H9 (cell line): ENCODE measurements at regions not wholly inside any gene's neighbourhood (a gene's known extent, or its start where the extent isn't known, plus 50 kb on each side); places are given as distances from the start of the nearest gene placed in this dataset.

ENCODE experiments used
- DNase-seq: peaks from one replicate; pipeline ENCODE4 v3.0.0-alpha.2; 2017
- H2AFZ ChIP-seq: one replicate; pipeline ENCODE4 v1.6.1; 2013; ENCODE audit warnings: mild to moderate bottlenecking, low read length, control low read depth, moderate library complexity
- H2AK5ac ChIP-seq: 2 replicates; pipeline ENCODE4 v1.6.1; 2013; ENCODE audit warnings: low read length, control low read depth, mixed read lengths; ENCODE audit not compliant: insufficient read length
- H2BK120ac ChIP-seq: one replicate; pipeline ENCODE4 v1.6.1; 2013; ENCODE audit warnings: low read depth, mild to moderate bottlenecking, low read length, control low read depth, inconsistent platforms; ENCODE audit not compliant: poor library complexity, severe bottlenecking
- H2BK12ac ChIP-seq: 2 replicates; pipeline ENCODE4 v1.6.1; 2013; ENCODE audit warnings: low read length, control low read depth, mixed read lengths, low read depth; ENCODE audit not compliant: insufficient read length
- H2BK15ac ChIP-seq: 2 replicates; pipeline ENCODE4 v1.6.1; 2013; ENCODE audit warnings: low read depth, low read length, control low read depth
- H2BK20ac ChIP-seq: one replicate; pipeline ENCODE4 v1.6.1; 2013; ENCODE audit warnings: low read depth, mild to moderate bottlenecking, low read length, control low read depth, inconsistent platforms; ENCODE audit not compliant: poor library complexity, severe bottlenecking
- H2BK5ac ChIP-seq: 2 replicates; pipeline ENCODE4 v1.6.1; 2013; ENCODE audit warnings: low read length, control low read depth, mixed read lengths; ENCODE audit not compliant: insufficient read length
- H3K14ac ChIP-seq: 2 replicates; pipeline ENCODE4 v1.6.1; 2013; ENCODE audit warnings: low read length, control low read depth; ENCODE audit not compliant: insufficient read depth
- H3K18ac ChIP-seq: 2 replicates; pipeline ENCODE4 v1.6.1; 2013; ENCODE audit warnings: low read depth, mild to moderate bottlenecking, mixed read lengths, low read length, control low read depth; ENCODE audit not compliant: insufficient read length
- H3K23ac ChIP-seq: 2 replicates; pipeline ENCODE4 v1.6.1; 2013; ENCODE audit warnings: low read length, control low read depth, mixed read lengths, low read depth; ENCODE audit not compliant: insufficient read length
- H3K23me2 ChIP-seq: 2 replicates; pipeline ENCODE4 v1.6.1; 2013; ENCODE audit warnings: low read depth, mild to moderate bottlenecking, mixed read lengths, low read length, control low read depth; ENCODE audit not compliant: insufficient read length, poor library complexity, severe bottlenecking
- H3K27ac ChIP-seq: 2 replicates; pipeline ENCODE4 v1.5.1; 2013; ENCODE audit warnings: low read length, control low read depth, mixed read lengths, low read depth; ENCODE audit not compliant: insufficient read length
- H3K27me3 ChIP-seq: 2 replicates; pipeline ENCODE4 v1.6.1; 2013; ENCODE audit warnings: low read length, control low read depth, inconsistent platforms; ENCODE audit not compliant: insufficient read depth
- H3K4ac ChIP-seq: 2 replicates; pipeline ENCODE4 v1.6.1; 2013; ENCODE audit warnings: low read depth, mild to moderate bottlenecking, control low read depth, inconsistent platforms, low read length, moderate library complexity
- H3K4me1 ChIP-seq: 2 replicates; pipeline ENCODE4 v1.6.1; 2013; ENCODE audit warnings: low read length, control low read depth, inconsistent platforms; ENCODE audit not compliant: insufficient read depth
- H3K4me2 ChIP-seq: 2 replicates; pipeline ENCODE4 v1.6.1; 2013; ENCODE audit warnings: low read length, control low read depth, mixed read lengths; ENCODE audit not compliant: insufficient read length, insufficient read depth
- H3K56ac ChIP-seq: 2 replicates; pipeline ENCODE4 v1.6.1; 2013; ENCODE audit warnings: low read depth, mild to moderate bottlenecking, mixed read lengths, low read length, control low read depth; ENCODE audit not compliant: insufficient read length
- H3K79me1 ChIP-seq: 2 replicates; pipeline ENCODE4 v1.6.1; 2013; ENCODE audit warnings: low read depth, mild to moderate bottlenecking, moderate library complexity, low read length, control low read depth, inconsistent platforms; ENCODE audit not compliant: insufficient read depth, poor library complexity, severe bottlenecking
- H3K79me2 ChIP-seq: 2 replicates; pipeline ENCODE4 v1.6.1; 2013; ENCODE audit warnings: low read length, control low read depth, inconsistent platforms; ENCODE audit not compliant: insufficient read depth
- H3K9ac ChIP-seq: 2 replicates; pipeline ENCODE4 v1.6.1; 2013; ENCODE audit warnings: low read length, control low read depth, mixed read lengths; ENCODE audit not compliant: insufficient read length; ENCODE audit errors: extremely low read depth
- H3K9me3 ChIP-seq: one replicate; pipeline ENCODE4 v1.6.1; 2013; ENCODE audit warnings: low read depth, low read length, inconsistent platforms; ENCODE audit not compliant: control insufficient read depth
- H3T11ph ChIP-seq: one replicate; pipeline ENCODE4 v1.6.1; 2013; ENCODE audit warnings: mild to moderate bottlenecking, low read length, control low read depth, inconsistent platforms
- H4K20me1 ChIP-seq: one replicate; pipeline ENCODE4 v1.6.1; 2013; ENCODE audit not compliant: control insufficient read depth, insufficient read length, insufficient read depth
- H4K5ac ChIP-seq: 2 replicates; pipeline ENCODE4 v1.6.1; 2013; ENCODE audit warnings: low read depth, mild to moderate bottlenecking, mixed read lengths, low read length, control low read depth; ENCODE audit not compliant: insufficient read length
- H4K8ac ChIP-seq: replicated peaks from 2 replicates; pipeline ENCODE4 v1.6.1; 2013; ENCODE audit warnings: low read length, control low read depth, mixed read lengths, low read depth; ENCODE audit not compliant: insufficient read length
- H4K91ac ChIP-seq: 2 replicates; pipeline ENCODE4 v1.6.1; 2013; ENCODE audit warnings: low read depth, mild to moderate bottlenecking, moderate library complexity, mixed read lengths, low read length, control low read depth; ENCODE audit not compliant: insufficient read length
- H3K27ac Mint-ChIP-seq, 3 experiments: 2 replicates in 2 of 3; 3 replicates in 1 of 3; pipeline ENCODE4 v1.8.0; 2020 to 2021; ENCODE audit warnings: mixed read lengths in 3 of 3, mild to moderate bottlenecking in 1 of 3, moderate library complexity in 1 of 3
- H3K27me3 Mint-ChIP-seq: 2 replicates; pipeline ENCODE4 v1.8.0; 2021; ENCODE audit warnings: low read depth, mild to moderate bottlenecking, moderate library complexity, mixed read lengths
- H3K36me3 Mint-ChIP-seq, 3 experiments: 2 replicates in 2 of 3; 3 replicates in 1 of 3; pipeline ENCODE4 v1.8.0; 2020 to 2021; ENCODE audit warnings: low read depth in 3 of 3, mixed read lengths in 3 of 3; ENCODE audit not compliant: insufficient read depth in 1 of 3
- H3K4me1 Mint-ChIP-seq, 2 experiments: 2 replicates each; pipeline ENCODE4 v1.8.0; 2020; ENCODE audit warnings: mixed read lengths in 2 of 2
- H3K4me3 Mint-ChIP-seq, 2 experiments: 2 replicates in 1 of 2; 3 replicates in 1 of 2; pipeline ENCODE4 v1.8.0; 2020 to 2021; ENCODE audit warnings: mild to moderate bottlenecking in 2 of 2, mixed read lengths in 2 of 2, moderate library complexity in 1 of 2
- H3K9me3 Mint-ChIP-seq, 2 experiments: 2 replicates in 1 of 2; 3 replicates in 1 of 2; pipeline ENCODE4 v1.8.0; 2020; ENCODE audit warnings: mild to moderate bottlenecking in 2 of 2, mixed read lengths in 2 of 2, moderate library complexity in 1 of 2
- CTCF ChIP-seq: fragments of 200-600 bp; sonication (generic); conservative IDR thresholded peaks from 3 replicates; pipeline ENCODE4 v1.8.0; 2021; ENCODE audit warnings: antibody characterized with exemption, mild to moderate bottlenecking
- WGBS: extraction: QIAGEN DNeasy Blood & Tissue Kit; methylation state at CpG from one replicate; pipeline ENCODE4 v1.1.7; 2013; ENCODE audit warnings: missing lambda C conversion rate, low lambda C conversion rate, mixed read lengths; ENCODE audit not compliant: insufficient read length; ENCODE audit errors: extremely low coverage; 5-methylcytosine and 5-hydroxymethylcytosine counted together

- H3K4me3 Mint-ChIP-seq, result no peak overlapping the region
These were observed 264.1 kb upstream of the FOXG1 start for GRCh38 chr14:28502517-28502916.

More at GRCh38 chr14:28502517-28502916, 264.1 kb upstream of the FOXG1 start:
- no peak overlapping the region for H3K27ac Mint-ChIP-seq
- Histone ChIP-seq H3K9ac (no peak overlapping the region), H4K20me1 (no peaks in the 10 kb centered on the region), H2BK120ac (no peak overlapping the region), H3K79me2 (no peaks in the 10 kb centered on the region), H3T11ph (no peak overlapping the region), H3K4me1 (no peaks in the 10 kb centered on the region), H4K91ac (no peak overlapping the region), H3K9me3 (no peaks in the 10 kb centered on the region), H4K5ac (no peak overlapping the region), H2BK5ac (no peak overlapping the region), H3K56ac (no peak overlapping the region), H3K27me3 (no peaks in the 10 kb centered on the region), H3K14ac (no peak overlapping the region), H2BK12ac (no peak overlapping the region), H3K79me1 (no peaks in the 10 kb centered on the region), H3K23me2 (no peaks in the 10 kb centered on the region), H3K18ac (no peak overlapping the region), H3K4ac (no peak overlapping the region), H2AFZ (no peak overlapping the region), H2AK5ac (no peak overlapping the region), H2BK20ac (no peak overlapping the region), H3K23ac (no peak overlapping the region), H2BK15ac (no peak overlapping the region), H4K8ac (no peak overlapping the region), H3K27ac (no peak overlapping the region), H3K4me2 (no peak overlapping the region)
- TF ChIP-seq CTCF, result no peak
- no peak for DNase-seq
- H3K36me3 Mint-ChIP-seq, result no peaks in the 10 kb centered on the region; a peak in 1 of 7 replicates
- WGBS, result no CpG with 5 or more reads among the region's 3 CpGs
- H3K9me3 Mint-ChIP-seq, result peaks cover 0 to 27% of the 10 kb centered on the region in 2 experiments; a peak in 3 of 5 replicates
- H3K27me3 Mint-ChIP-seq, result no peaks in the 10 kb centered on the region
- H3K4me1 Mint-ChIP-seq, result no peaks in the 10 kb centered on the region
